Hindlimb muscle (tissue), 1 donor: ENCODE measurements at regions not wholly inside any gene's neighbourhood (a gene's known extent, or its start where the extent isn't known, plus 50 kb on each side); places are given as distances from the start of the nearest gene placed in this dataset.
"Not testable (repeated sequence)": the region's sequence is repeated elsewhere in the genome, so short reads cannot be mapped to it uniquely, and the experiment has no call there.

Experiments
- DNase-seq: peaks from one replicate; pipeline ENCODE4 v3.0.0-alpha.2; 2013

GRCh38 chr9:64016246-64016645 lies 1268.8 kb downstream of the FOXD4L5 start:
- not testable (repeated sequence) for DNase-seq

GRCh38 chr9:64015136-64015535 lies 1269.9 kb downstream of the FOXD4L5 start:
- no peak for DNase-seq

- not testable (repeated sequence) for DNase-seq
Observed at GRCh38 chr9:64014386-64015091, 1270.5 kb downstream of the FOXD4L5 start.

GRCh38 chr9:64013122-64013521 lies 1271.9 kb downstream of the FOXD4L5 start:
- not testable (repeated sequence) for DNase-seq

GRCh38 chr9:64012014-64012413 lies 1273.0 kb downstream of the FOXD4L5 start:
- not testable (repeated sequence) for DNase-seq

- DNase-seq, result not testable (repeated sequence)
Observed at GRCh38 chr9:63979741-63980140, 1305.3 kb downstream of the FOXD4L5 start.
